Fibroblast of lung (primary cell): ENCODE measurements at regions not wholly inside any gene's neighbourhood (a gene's known extent, or its start where the extent isn't known, plus 50 kb on each side); places are given as distances from the start of the nearest gene placed in this dataset.

Experiments used
- DNase-seq, 2 donors: peaks; one replicate each; pipeline versions ENCODE4 v3.0.0 to v3.0.0-alpha.2; 2010; ENCODE audit warnings: low read depth in 2 of 2
- H2AFZ ChIP-seq: 2 replicates; pipeline ENCODE4 v1.5.1; 2012; ENCODE audit warnings: low read length, control low read depth, inconsistent platforms
- H3K27ac ChIP-seq: 2 replicates; pipeline ENCODE4 v1.5.1; 2011; ENCODE audit warnings: low read length, control low read depth; ENCODE audit not compliant: insufficient read depth
- H3K27me3 ChIP-seq: 2 replicates; pipeline ENCODE4 v1.5.1; 2011; ENCODE audit warnings: mild to moderate bottlenecking, low read length; ENCODE audit not compliant: control insufficient read depth, insufficient read depth
- H3K36me3 ChIP-seq: 2 replicates; pipeline ENCODE4 v1.5.1; 2011; ENCODE audit warnings: low read length; ENCODE audit not compliant: control insufficient read depth, insufficient read depth
- H3K4me1 ChIP-seq: 2 replicates; pipeline ENCODE4 v1.5.1; 2011; ENCODE audit warnings: low read length; ENCODE audit not compliant: control insufficient read depth, insufficient read depth; ENCODE audit errors: extremely low read depth
- H3K4me2 ChIP-seq: 2 replicates; pipeline ENCODE4 v1.5.1; 2011; ENCODE audit warnings: low read length, control low read depth; ENCODE audit not compliant: insufficient read depth; ENCODE audit errors: extremely low read depth
- H3K4me3 ChIP-seq, 4 experiments: fragments of 200-600 bp in 1 of 4; sonication (generic) in 1 of 4; replicated peaks in 1 of 4; 2 replicates each; pipeline ENCODE4 v1.5.1; 2011 to 2016; ENCODE audit warnings: low read length in 4 of 4, low read depth in 3 of 4, mild to moderate bottlenecking in 3 of 4, control low read depth in 2 of 4, inconsistent platforms in 1 of 4, mixed read lengths in 1 of 4; ENCODE audit not compliant: insufficient read depth in 1 of 4; ENCODE audit errors: control extremely low read depth in 1 of 4
- H3K79me2 ChIP-seq: 2 replicates; pipeline ENCODE4 v1.5.1; 2012; ENCODE audit warnings: mild to moderate bottlenecking, low read length, inconsistent platforms; ENCODE audit not compliant: control insufficient read depth, insufficient read depth
- H3K9ac ChIP-seq: 2 replicates; pipeline ENCODE4 v1.5.1; 2011; ENCODE audit warnings: mild to moderate bottlenecking, low read length, control low read depth; ENCODE audit not compliant: insufficient read depth
- H3K9me3 ChIP-seq: 2 replicates; pipeline ENCODE4 v1.5.1; 2012; ENCODE audit warnings: low read depth, low read length; ENCODE audit not compliant: control insufficient read depth, insufficient read depth
- H4K20me1 ChIP-seq: 2 replicates; pipeline ENCODE4 v1.5.1; 2011; ENCODE audit warnings: low read length; ENCODE audit not compliant: control insufficient read depth, insufficient read depth; ENCODE audit errors: extremely low read depth
- CTCF ChIP-seq, 2 donors: IDR thresholded peaks in 1 of 2; conservative IDR thresholded peaks in 1 of 2; 1 replicate in 1 of 2; 2 replicates in 1 of 2; pipeline ENCODE4 v1.5.1; 2011 to 2012; ENCODE audit warnings: low read length in 2 of 2, control low read depth in 1 of 2, inconsistent platforms in 1 of 2, low read depth in 1 of 2, mild to moderate bottlenecking in 1 of 2
- EZH2 ChIP-seq: IDR thresholded peaks from 2 replicates; pipeline ENCODE4 v1.5.1; 2012; ENCODE audit warnings: low read length, control low read depth, mild to moderate bottlenecking; ENCODE audit errors: missing control alignments

DNA sequence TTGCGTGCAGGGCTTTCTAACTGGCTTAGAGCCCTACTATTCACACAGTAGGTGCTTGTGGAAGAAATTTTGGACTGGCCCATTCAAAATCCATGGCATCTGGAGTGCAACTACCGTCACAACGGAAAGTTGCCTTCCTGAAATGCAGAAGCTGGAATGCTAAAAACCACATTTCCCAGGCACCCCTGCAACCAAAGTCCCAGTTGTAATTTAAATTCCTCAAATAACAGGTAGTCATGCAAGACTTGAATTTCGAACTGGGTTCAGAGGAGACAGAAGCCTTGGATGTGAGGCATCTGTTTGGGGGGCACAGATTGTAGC, 186.7 kb downstream of the TOMM20 start:
- Histone ChIP-seq H3K27ac (no peak overlapping the region), H3K9me3 (no peaks in the 10 kb centered on the region), H2AFZ (no peak overlapping the region), H3K4me3 (no peak overlapping the region), H3K27me3 (no peaks in the 10 kb centered on the region), H3K36me3 (no peaks in the 10 kb centered on the region), H3K9ac (no peak overlapping the region), H4K20me1 (no peaks in the 10 kb centered on the region), H3K79me2 (no peaks in the 10 kb centered on the region), H3K4me1 (no peaks in the 10 kb centered on the region), H3K4me2 (no peak overlapping the region)
- DNase-seq, result peak in 1 of 2 donors; percentile 72
- TF ChIP-seq CTCF (conservative IDR thresholded peaks at IDR 0.05 in 1 of 2, IDR thresholded peaks at IDR 0.05 in 1 of 2; ENCODE audit: low read depth in 1 of 2, low read length in 2 of 2), result no peak
- no peak for TF ChIP-seq EZH2

DNA sequence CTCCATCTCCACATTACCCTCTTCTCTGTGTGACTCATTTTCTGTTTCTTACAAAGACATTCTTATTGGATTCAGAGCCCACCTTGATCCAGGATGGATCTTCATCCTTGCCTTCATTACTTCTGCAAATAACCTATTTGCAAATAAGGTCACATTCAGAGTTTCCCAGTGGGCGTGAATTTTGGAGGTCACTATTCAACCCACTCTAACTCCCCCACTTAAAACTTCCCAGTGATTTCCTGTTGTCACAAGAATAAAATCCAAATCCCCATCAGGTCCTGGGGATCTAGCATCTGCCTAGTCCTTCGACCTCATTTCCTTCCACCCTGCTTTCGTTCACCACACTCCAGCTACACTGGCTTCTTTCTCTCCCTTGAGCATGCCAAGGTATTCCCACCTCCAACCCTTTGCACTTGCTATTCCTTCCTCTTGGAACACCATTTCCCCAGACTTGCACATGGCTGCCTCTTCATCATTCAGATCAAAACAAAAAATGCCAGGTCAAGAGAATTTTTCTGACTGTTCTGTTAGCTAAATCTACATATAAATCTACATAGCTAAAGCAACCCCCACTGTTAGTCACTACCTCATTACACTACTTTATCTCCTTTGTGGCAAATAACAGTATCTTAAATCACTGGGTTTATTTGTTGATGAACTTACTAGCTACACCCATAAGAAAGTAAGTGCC, 187.2 kb downstream of the TOMM20 start:
- no peak for TF ChIP-seq EZH2
- TF ChIP-seq CTCF (conservative IDR thresholded peaks at IDR 0.05 in 1 of 2, IDR thresholded peaks at IDR 0.05 in 1 of 2; ENCODE audit: low read depth in 1 of 2, low read length in 2 of 2), result no peak
- Histone ChIP-seq H4K20me1 (no peaks in the 10 kb centered on the region), H3K27me3 (no peaks in the 10 kb centered on the region), H3K4me3 (no peak overlapping the region), H2AFZ (no peak overlapping the region), H3K4me2 (no peak overlapping the region), H3K36me3 (no peaks in the 10 kb centered on the region), H3K9ac (no peak overlapping the region), H3K27ac (no peak overlapping the region), H3K4me1 (no peaks in the 10 kb centered on the region), H3K79me2 (no peaks in the 10 kb centered on the region), H3K9me3 (no peaks in the 10 kb centered on the region)
- peak in 1 of 2 donors; percentile 77 for DNase-seq

GRCh38 chr1:234940841-234941240, 187.8 kb downstream of the TOMM20 start:
- H3K36me3 ChIP-seq, result no peaks in the 10 kb centered on the region
- no peaks in the 10 kb centered on the region for H4K20me1 ChIP-seq
- H3K9ac ChIP-seq, result no peak overlapping the region
- H3K9me3 ChIP-seq, result no peaks in the 10 kb centered on the region
- no peaks in the 10 kb centered on the region for H3K27me3 ChIP-seq
- H2AFZ ChIP-seq, result no peak overlapping the region
- H3K4me3 ChIP-seq, result no peak overlapping the region
- no peak overlapping the region for H3K27ac ChIP-seq
- H3K4me2 ChIP-seq, result no peak overlapping the region
- DNase-seq, result no peak
- TF ChIP-seq CTCF (conservative IDR thresholded peaks at IDR 0.05 in 1 of 2, IDR thresholded peaks at IDR 0.05 in 1 of 2; ENCODE audit: low read depth in 1 of 2, low read length in 2 of 2) (no peak), EZH2 (no peak)
- no peaks in the 10 kb centered on the region for H3K79me2 ChIP-seq
- no peaks in the 10 kb centered on the region for H3K4me1 ChIP-seq
